ENCODE measurements at regions not wholly inside any gene's neighbourhood (a gene's known extent, or its start where the extent isn't known, plus 50 kb on each side); places are given as distances from the start of the nearest gene placed in this dataset.

DNA sequence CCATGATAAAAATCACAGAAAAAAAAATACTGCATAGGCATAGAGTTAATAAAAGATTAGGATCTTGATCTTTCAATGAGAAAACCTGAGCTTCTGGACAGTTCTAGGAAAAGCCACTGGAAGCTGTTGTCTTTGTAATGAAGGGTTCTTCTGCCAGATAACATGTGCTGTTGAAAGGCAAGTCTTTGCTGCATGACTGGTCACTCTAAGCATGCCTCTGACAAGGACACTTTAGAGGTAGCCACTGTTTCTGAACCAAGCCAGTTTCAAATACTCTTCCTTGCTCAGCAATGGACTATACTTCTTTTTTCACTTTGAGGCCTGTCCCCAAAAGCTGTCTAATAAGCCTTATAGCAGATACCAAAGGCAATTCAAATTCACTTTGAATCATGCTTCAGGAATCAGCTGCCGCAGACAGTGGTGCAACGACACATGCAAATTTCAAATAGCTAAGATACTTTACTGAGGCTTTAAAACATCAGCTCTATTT lies 70.2 kb downstream of the BTG1 start:
- TF ChIP-seq, protein P1, sequence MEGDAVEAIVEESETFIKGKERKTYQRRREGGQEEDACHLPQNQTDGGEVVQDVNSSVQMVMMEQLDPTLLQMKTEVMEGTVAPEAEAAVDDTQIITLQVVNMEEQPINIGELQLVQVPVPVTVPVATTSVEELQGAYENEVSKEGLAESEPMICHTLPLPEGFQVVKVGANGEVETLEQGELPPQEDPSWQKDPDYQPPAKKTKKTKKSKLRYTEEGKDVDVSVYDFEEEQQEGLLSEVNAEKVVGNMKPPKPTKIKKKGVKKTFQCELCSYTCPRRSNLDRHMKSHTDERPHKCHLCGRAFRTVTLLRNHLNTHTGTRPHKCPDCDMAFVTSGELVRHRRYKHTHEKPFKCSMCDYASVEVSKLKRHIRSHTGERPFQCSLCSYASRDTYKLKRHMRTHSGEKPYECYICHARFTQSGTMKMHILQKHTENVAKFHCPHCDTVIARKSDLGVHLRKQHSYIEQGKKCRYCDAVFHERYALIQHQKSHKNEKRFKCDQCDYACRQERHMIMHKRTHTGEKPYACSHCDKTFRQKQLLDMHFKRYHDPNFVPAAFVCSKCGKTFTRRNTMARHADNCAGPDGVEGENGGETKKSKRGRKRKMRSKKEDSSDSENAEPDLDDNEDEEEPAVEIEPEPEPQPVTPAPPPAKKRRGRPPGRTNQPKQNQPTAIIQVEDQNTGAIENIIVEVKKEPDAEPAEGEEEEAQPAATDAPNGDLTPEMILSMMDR (IDR thresholded peaks at IDR 0.05; ENCODE audit: low read depth, low read length, missing input control) = no peak
- no peak for TF ChIP-seq HNF4G (IDR thresholded peaks at IDR 0.05)

Measured in liver (tissue), 3 donors.